IMR-90 (cell line): ENCODE measurements at regions not wholly inside any gene's neighbourhood (a gene's known extent, or its start where the extent isn't known, plus 50 kb on each side); places are given as distances from the start of the nearest gene placed in this dataset.

ENCODE experiments used
- ATAC-seq: fragments of 200-7000 bp; cut with Tn5 transposase; 2 replicates; pipeline ENCODE4 v1.9.1; 2020; ENCODE audit warnings: low read depth, mild to moderate bottlenecking, moderate library complexity
- BruUV-seq: library from RNA; stranded (reverse); fragments of 400-500 nt; replicated peaks from 2 replicates; lab custom pipeline; 2021; lab: Mats Ljungman, UMichigan
- CTCF ChIA-PET: fragments of 300-600 bp; formaldehyde crosslinking; extraction: SDS; loops from one replicate; lab custom pipeline; 2021; ENCODE audit warnings: antibody characterized with exemption; lab: Yijun Ruan, JAX
- POLR2A ChIA-PET: fragments of 300-600 bp; sonication (Branson Sonifier 250); formaldehyde crosslinking; loops from one replicate; lab custom pipeline; 2022; ENCODE audit warnings: antibody characterized with exemption; ENCODE audit not compliant: unreplicated experiment; lab: Charles Lee
- DNase-seq: peaks from one replicate; pipeline ENCODE4 v3.0.0; 2013
- H2AFZ ChIP-seq: replicated peaks from 2 replicates; pipeline ENCODE3; 2013; ENCODE audit warnings: low read length, mild to moderate bottlenecking; ENCODE audit not compliant: poor library complexity
- H2AK5ac ChIP-seq: 2 replicates; pipeline ENCODE4 v1.6.1; 2013; ENCODE audit warnings: low read depth, low read length, inconsistent platforms
- H2AK9ac ChIP-seq: replicated peaks from 2 replicates; pipeline ENCODE3; 2013; ENCODE audit warnings: mild to moderate bottlenecking, low read depth, low read length, moderate library complexity; ENCODE audit not compliant: poor library complexity
- H2BK120ac ChIP-seq: 2 replicates; pipeline ENCODE4 v1.6.1; 2013; ENCODE audit warnings: low read depth, low read length, inconsistent platforms
- H2BK15ac ChIP-seq: 3 replicates; pipeline ENCODE4 v1.6.1; 2013; ENCODE audit warnings: low read depth, low read length, inconsistent platforms
- H2BK20ac ChIP-seq: 2 replicates; pipeline ENCODE4 v1.6.1; 2013; ENCODE audit warnings: low read depth, mild to moderate bottlenecking, inconsistent platforms, low read length, moderate library complexity
- H2BK5ac ChIP-seq: 2 replicates; pipeline ENCODE4 v1.6.1; 2013; ENCODE audit warnings: mild to moderate bottlenecking, low read depth, low read length, inconsistent platforms; ENCODE audit not compliant: poor library complexity, severe bottlenecking
- H3K14ac ChIP-seq: replicated peaks from 2 replicates; pipeline ENCODE4 v1.6.1; 2013; ENCODE audit warnings: low read depth, low read length, inconsistent platforms
- H3K18ac ChIP-seq: 2 replicates; pipeline ENCODE4 v1.6.1; 2013; ENCODE audit warnings: low read depth, low read length, control low read depth
- H3K23ac ChIP-seq: 2 replicates; pipeline ENCODE4 v1.6.1; 2013; ENCODE audit warnings: low read depth, low read length, inconsistent platforms
- H3K27ac ChIP-seq: 2 replicates; pipeline ENCODE4 v1.5.1; 2013; ENCODE audit warnings: mild to moderate bottlenecking, control low read depth, low read length; ENCODE audit not compliant: insufficient read depth
- H3K27me3 ChIP-seq: 2 replicates; pipeline ENCODE4 v1.6.1; 2013; ENCODE audit warnings: low read length; ENCODE audit not compliant: control insufficient read depth, insufficient read depth
- H3K36me3 ChIP-seq: 2 replicates; pipeline ENCODE4 v1.6.1; 2013; ENCODE audit warnings: low read length, mixed read lengths; ENCODE audit not compliant: control insufficient read depth, insufficient read depth
- H3K4ac ChIP-seq: 2 replicates; pipeline ENCODE4 v1.6.1; 2013; ENCODE audit warnings: low read depth, low read length, inconsistent platforms
- H3K4me1 ChIP-seq: 2 replicates; pipeline ENCODE4 v1.6.1; 2013; ENCODE audit warnings: low read length, mixed read lengths; ENCODE audit not compliant: control insufficient read depth, insufficient read depth
- H3K4me2 ChIP-seq: 2 replicates; pipeline ENCODE4 v1.6.1; 2013; ENCODE audit warnings: low read depth, mild to moderate bottlenecking, control low read depth, low read length, moderate library complexity
- H3K4me3 ChIP-seq: 2 replicates; pipeline ENCODE4 v1.5.1; 2013; ENCODE audit warnings: low read depth, mild to moderate bottlenecking, control low read depth, low read length, moderate library complexity; ENCODE audit not compliant: insufficient read depth
- H3K56ac ChIP-seq: 2 replicates; pipeline ENCODE4 v1.6.1; 2013; ENCODE audit warnings: low read length, inconsistent platforms; ENCODE audit not compliant: insufficient read depth; ENCODE audit errors: extremely low read depth
- H3K79me1 ChIP-seq, 2 experiments: 2 replicates each; pipeline ENCODE4 v1.6.1; 2013; ENCODE audit warnings: low read length in 2 of 2, inconsistent platforms in 1 of 2, low read depth in 1 of 2
- H3K9ac ChIP-seq: 2 replicates; pipeline ENCODE4 v1.6.1; 2013; ENCODE audit warnings: low read depth, low read length, control low read depth
- H3K9me1 ChIP-seq: 2 replicates; pipeline ENCODE4 v1.6.1; 2013; ENCODE audit warnings: low read length, inconsistent platforms; ENCODE audit not compliant: insufficient read depth
- H3K9me3 ChIP-seq: 2 replicates; pipeline ENCODE4 v1.6.1; 2013; ENCODE audit warnings: low read length; ENCODE audit not compliant: control insufficient read depth, insufficient read depth
- H4K20me1 ChIP-seq: 2 replicates; pipeline ENCODE4 v1.6.1; 2013; ENCODE audit warnings: low read length, inconsistent platforms; ENCODE audit not compliant: insufficient read depth
- H4K5ac ChIP-seq: 2 replicates; pipeline ENCODE4 v1.6.1; 2013; ENCODE audit warnings: mild to moderate bottlenecking, low read depth, low read length, control low read depth
- H4K8ac ChIP-seq, 2 experiments: 2 replicates each; pipeline ENCODE4 v1.6.1; 2013; ENCODE audit warnings: low read depth in 2 of 2, low read length in 2 of 2, control low read depth in 1 of 2, inconsistent platforms in 1 of 2
- H4K91ac ChIP-seq: 2 replicates; pipeline ENCODE4 v1.6.1; 2013; ENCODE audit warnings: low read depth, low read length, inconsistent platforms; ENCODE audit not compliant: insufficient read depth
- BHLHE40 ChIP-seq: fragments of 150-350 bp; IDR thresholded peaks from 2 replicates; pipeline ENCODE4 v1.6.1; 2016; ENCODE audit warnings: mild to moderate bottlenecking, low read depth, low read length
- dilution Hi-C: fragments of 300-500 bp; cut with HindIII; formaldehyde crosslinking; loops from one replicate; pipeline ENCODE4 v1.14.3; 2018; ENCODE audit warnings: low sequenced_read_pairs; ENCODE audit not compliant: unreplicated experiment
- in situ Hi-C: fragments of 300-500 bp; cut with MboI; formaldehyde crosslinking; loops from 3 replicates; pipeline ENCODE4 v1.14.3; 2019; ENCODE audit warnings: low sequenced_read_pairs, inconsistent platforms, mixed read lengths
- intact Hi-C: fragments of 100-400 bp; cut with micrococcal nuclease; formaldehyde crosslinking; loops from 2 replicates; pipeline ENCODE4 v1.10.0; 2022

DNA sequence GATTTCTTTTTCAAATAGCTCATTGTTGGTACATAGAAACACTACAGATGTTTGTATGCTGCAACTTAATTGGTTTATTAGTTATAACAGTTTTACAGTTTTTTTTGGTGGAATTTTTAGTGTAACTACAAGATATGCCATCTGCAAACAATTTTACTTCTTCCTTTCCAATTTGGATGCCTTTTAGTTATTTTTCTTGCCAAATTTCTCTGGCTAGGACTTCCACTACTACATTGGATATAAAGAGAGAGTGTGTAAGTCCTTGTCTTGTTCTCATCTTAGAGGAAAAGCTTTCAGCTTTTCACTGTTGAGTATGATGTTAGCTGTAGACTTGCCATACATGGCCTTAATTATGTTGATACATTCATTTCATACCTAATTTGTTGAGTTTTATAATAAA is 143.6 kb upstream of the EOMES start:
- Histone ChIP-seq H3K23ac (no peak overlapping the region), H3K9me1 (no peaks in the 10 kb centered on the region)

More for the DNA sequence above, 143.6 kb upstream of the EOMES start:
- no peak overlapping the region for H2BK20ac ChIP-seq
- TF ChIP-seq BHLHE40 = no peak
- in situ Hi-C loops (no loop called here), dilution Hi-C loops (no loop called here), intact Hi-C loops (no loop called here)
- no peak overlapping the region for H2AK5ac ChIP-seq
- DNase-seq (no peak), ATAC-seq (no peak)
- H2BK5ac ChIP-seq = no peak overlapping the region
- H3K4me1 ChIP-seq = no peaks in the 10 kb centered on the region
- H2BK120ac ChIP-seq = no peak overlapping the region
- no peak overlapping the region for H4K5ac ChIP-seq
- H3K27ac ChIP-seq = no peak overlapping the region
- CTCF ChIA-PET = no interaction called here
- H3K79me1 ChIP-seq = no peaks in the 10 kb centered on the region
- no peaks in the 10 kb centered on the region for H3K9me3 ChIP-seq
- H3K4me3 ChIP-seq = no peak overlapping the region
- H4K91ac ChIP-seq = no peak overlapping the region
- H2AFZ ChIP-seq = no peak overlapping the region
- no peak overlapping the region for H3K9ac ChIP-seq
- H3K36me3 ChIP-seq = no peaks in the 10 kb centered on the region
- no peaks in the 10 kb centered on the region for H3K27me3 ChIP-seq
- H3K4ac ChIP-seq = no peak overlapping the region
- no peak overlapping the region for H2AK9ac ChIP-seq
- no peak overlapping the region for H2BK15ac ChIP-seq
- POLR2A ChIA-PET = no interaction called here
- no peak overlapping the region for H3K18ac ChIP-seq
- H4K8ac ChIP-seq = no peak overlapping the region
- no peak overlapping the region for H3K56ac ChIP-seq
- no peaks in the 10 kb centered on the region for H4K20me1 ChIP-seq
- no peak overlapping the region for H3K14ac ChIP-seq
- BruUV-seq = no TSS peak
- no peak overlapping the region for H3K4me2 ChIP-seq
